OCI-LY7 (cell line): ENCODE measurements at regions not wholly inside any gene's neighbourhood (a gene's known extent, or its start where the extent isn't known, plus 50 kb on each side); places are given as distances from the start of the nearest gene placed in this dataset.

Experiments used
- BruUV-seq: library from RNA; stranded (reverse); fragments of 400-500 nt; replicated peaks from 2 replicates; lab custom pipeline; 2021; lab: Mats Ljungman, UMichigan
- CTCF ChIA-PET: fragments of 300-600 bp; sonication (Branson Sonifier 250); formaldehyde crosslinking; loops from one replicate; lab custom pipeline; 2022; ENCODE audit warnings: antibody characterized with exemption; ENCODE audit not compliant: unreplicated experiment; lab: Charles Lee
- POLR2A ChIA-PET: fragments of 300-600 bp; sonication (Branson Sonifier 250); formaldehyde crosslinking; loops from one replicate; lab custom pipeline; 2022; ENCODE audit warnings: antibody characterized with exemption; lab: Charles Lee
- DNase-seq: peaks from one replicate; pipeline ENCODE4 v3.0.0-alpha.2; 2015; ENCODE audit warnings: low spot score
- H2AFZ ChIP-seq: fragments of 200-600 bp; sonication (generic), shearing (Covaris generic); 2 replicates; pipeline ENCODE4 v1.6.1; 2014; ENCODE audit warnings: mild to moderate bottlenecking, antibody characterized with exemption, low read length, moderate library complexity
- H3K27ac ChIP-seq: fragments of 200-600 bp; sonication (generic); 2 replicates; pipeline ENCODE4 v1.5.1; 2014; ENCODE audit warnings: mixed run types, low read depth, mild to moderate bottlenecking, moderate library complexity, low read length, inconsistent platforms; ENCODE audit not compliant: poor library complexity, severe bottlenecking
- H3K36me3 ChIP-seq: fragments of 200-600 bp; sonication (generic); 2 replicates; pipeline ENCODE4 v1.6.1; 2014; ENCODE audit warnings: mild to moderate bottlenecking, antibody characterized with exemption, low read length, moderate library complexity, mixed read lengths; ENCODE audit not compliant: insufficient read depth
- H3K4me1 ChIP-seq: fragments of 200-600 bp; sonication (generic); 2 replicates; pipeline ENCODE4 v1.5.1; 2014; ENCODE audit warnings: mild to moderate bottlenecking, low read length; ENCODE audit not compliant: insufficient read depth, poor library complexity, severe bottlenecking
- H3K4me2 ChIP-seq: fragments of 200-600 bp; sonication (generic); 2 replicates; pipeline ENCODE4 v1.6.1; 2014; ENCODE audit warnings: mild to moderate bottlenecking, low read length
- H3K4me3 ChIP-seq: fragments of 200-600 bp; sonication (generic); 2 replicates; pipeline ENCODE4 v1.5.1; 2014; ENCODE audit warnings: mild to moderate bottlenecking, low read depth, low read length; ENCODE audit not compliant: poor library complexity, severe bottlenecking
- H3K79me2 ChIP-seq: fragments of 200-600 bp; sonication (generic); 2 replicates; pipeline ENCODE4 v1.6.1; 2016; ENCODE audit warnings: low read depth, mild to moderate bottlenecking, low read length, moderate library complexity, mixed read lengths; ENCODE audit not compliant: insufficient read depth
- H3K9me2 ChIP-seq: fragments of 200-600 bp; sonication (generic); 2 replicates; pipeline ENCODE4 v1.6.1; 2016; ENCODE audit warnings: mild to moderate bottlenecking, low read length, mixed read lengths; ENCODE audit not compliant: insufficient read depth
- H3K9me3 ChIP-seq: fragments of 200-600 bp; sonication (generic); 2 replicates; pipeline ENCODE4 v1.6.1; 2014; ENCODE audit warnings: mild to moderate bottlenecking, mixed run types, low read length, mixed read lengths
- H4K20me1 ChIP-seq: fragments of 200-600 bp; sonication (generic); 2 replicates; pipeline ENCODE4 v1.6.1; 2014; ENCODE audit warnings: mild to moderate bottlenecking, antibody characterized with exemption, low read length, moderate library complexity, mixed read lengths; ENCODE audit not compliant: insufficient read depth
- EZH2phosphoT487 ChIP-seq: fragments of 200-600 bp; sonication (generic); IDR thresholded peaks from 2 replicates; pipeline ENCODE4 v1.6.1; 2018; ENCODE audit warnings: low read depth, borderline replicate concordance, mild to moderate bottlenecking, mixed run types, antibody characterized with exemption, low read length, moderate library complexity, mixed read lengths
- intact Hi-C: fragments of 100-400 bp; cut with micrococcal nuclease; formaldehyde crosslinking; loops from one replicate; pipeline ENCODE4 v1.10.0; 2022; ENCODE audit not compliant: unreplicated experiment
- TF ChIP-seq, protein P1 (sequence below): fragments of 200-600 bp; sonication (generic); conservative IDR thresholded peaks from 2 replicates; pipeline ENCODE4 v1.5.1; 2014; ENCODE audit warnings: mild to moderate bottlenecking, antibody characterized with exemption, low read length, moderate library complexity, mixed read lengths

DNA sequence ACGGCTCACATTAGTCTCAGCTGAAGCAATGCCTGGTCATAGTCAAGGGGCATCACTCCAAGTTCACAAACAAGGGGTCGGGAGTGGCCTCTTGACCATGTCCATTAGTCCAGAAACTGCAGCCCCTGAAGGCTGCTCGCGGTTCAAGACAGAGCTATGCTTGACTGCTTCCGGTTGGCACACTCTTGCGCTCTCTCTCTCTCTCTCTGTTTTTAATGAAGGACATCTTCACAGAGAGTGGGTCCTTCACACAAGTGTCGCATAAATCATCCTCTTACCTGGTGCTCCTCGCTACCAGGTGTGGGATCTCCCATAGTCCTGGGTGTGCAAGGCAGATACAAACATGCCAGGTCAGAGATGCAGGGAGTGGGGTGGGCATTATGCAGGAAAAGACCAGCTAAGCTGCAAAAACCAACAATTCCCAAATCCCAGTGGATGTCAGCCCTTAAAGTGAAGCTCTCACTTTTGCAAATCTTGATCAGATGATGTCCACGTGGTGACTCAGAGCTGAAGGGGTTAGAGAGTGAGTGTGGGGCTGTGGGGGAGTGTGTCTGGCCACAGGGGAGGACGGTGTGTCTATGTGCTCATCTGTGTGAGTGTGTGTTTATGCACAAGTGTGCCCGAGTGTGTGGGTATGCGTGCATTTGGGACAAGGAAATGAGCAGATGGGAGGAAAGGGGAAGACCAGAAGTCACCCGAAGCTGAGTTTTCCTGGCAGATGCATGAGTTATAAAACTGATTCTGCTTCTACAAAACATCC is 83.7 kb upstream of the PPP2R2D start:
- ChIA-PET POLR2A (no interaction called here), CTCF (no interaction called here)
- Histone ChIP-seq H3K9me2 (no peaks in the 10 kb centered on the region), H3K9me3 (no peaks in the 10 kb centered on the region), H3K4me3 (no peak overlapping the region), H3K27ac (no peak overlapping the region), H3K4me2 (no peak overlapping the region), H3K36me3 (no peaks in the 10 kb centered on the region), H2AFZ (no peak overlapping the region), H3K4me1 (no peaks in the 10 kb centered on the region), H3K79me2 (no peaks in the 10 kb centered on the region), H4K20me1 (no peaks in the 10 kb centered on the region)
- TF ChIP-seq, protein P1, sequence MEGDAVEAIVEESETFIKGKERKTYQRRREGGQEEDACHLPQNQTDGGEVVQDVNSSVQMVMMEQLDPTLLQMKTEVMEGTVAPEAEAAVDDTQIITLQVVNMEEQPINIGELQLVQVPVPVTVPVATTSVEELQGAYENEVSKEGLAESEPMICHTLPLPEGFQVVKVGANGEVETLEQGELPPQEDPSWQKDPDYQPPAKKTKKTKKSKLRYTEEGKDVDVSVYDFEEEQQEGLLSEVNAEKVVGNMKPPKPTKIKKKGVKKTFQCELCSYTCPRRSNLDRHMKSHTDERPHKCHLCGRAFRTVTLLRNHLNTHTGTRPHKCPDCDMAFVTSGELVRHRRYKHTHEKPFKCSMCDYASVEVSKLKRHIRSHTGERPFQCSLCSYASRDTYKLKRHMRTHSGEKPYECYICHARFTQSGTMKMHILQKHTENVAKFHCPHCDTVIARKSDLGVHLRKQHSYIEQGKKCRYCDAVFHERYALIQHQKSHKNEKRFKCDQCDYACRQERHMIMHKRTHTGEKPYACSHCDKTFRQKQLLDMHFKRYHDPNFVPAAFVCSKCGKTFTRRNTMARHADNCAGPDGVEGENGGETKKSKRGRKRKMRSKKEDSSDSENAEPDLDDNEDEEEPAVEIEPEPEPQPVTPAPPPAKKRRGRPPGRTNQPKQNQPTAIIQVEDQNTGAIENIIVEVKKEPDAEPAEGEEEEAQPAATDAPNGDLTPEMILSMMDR = no peak
- TF ChIP-seq EZH2phosphoT487 = no peak
- BruUV-seq = no TSS peak
- intact Hi-C loops = no loop called here
- DNase-seq = no peak

DNA sequence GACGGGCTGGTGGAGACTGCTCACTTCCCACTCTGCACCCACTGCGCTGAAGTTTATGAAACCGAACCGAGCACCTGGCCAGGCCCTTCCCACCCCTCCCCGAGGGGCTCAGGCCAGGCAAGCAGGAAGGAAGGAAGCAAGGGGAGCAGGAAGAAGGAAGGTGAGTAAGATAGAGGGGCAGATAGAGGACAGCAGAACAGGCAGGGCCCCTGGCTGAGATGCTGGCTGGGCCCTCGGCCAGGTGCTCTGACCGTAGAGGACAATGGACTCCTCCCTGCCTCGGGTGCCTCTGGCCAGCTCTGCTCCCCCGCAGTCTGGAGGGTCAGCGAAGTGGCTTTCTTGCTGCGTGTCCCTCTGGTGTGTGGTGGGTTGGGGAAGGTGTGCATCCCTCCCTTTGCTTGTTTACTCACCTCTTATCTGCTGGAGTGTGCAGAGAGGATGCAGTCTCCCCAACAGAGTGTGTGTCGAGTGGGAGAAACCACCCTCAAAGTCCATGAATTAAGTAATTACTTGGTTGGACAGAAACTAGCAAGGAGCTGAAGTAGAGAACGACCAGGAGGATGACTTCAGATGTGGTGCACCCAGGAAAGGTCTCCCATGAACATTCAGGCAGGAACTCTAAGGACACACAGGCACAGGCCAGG is 82.8 kb upstream of the PPP2R2D start:
- TF ChIP-seq, protein P1 = no peak
- TF ChIP-seq EZH2phosphoT487 = no peak
- H2AFZ ChIP-seq = no peak overlapping the region
- H3K9me2 ChIP-seq = no peaks in the 10 kb centered on the region
- CTCF ChIA-PET = no interaction called here
- no peak overlapping the region for H3K27ac ChIP-seq
- BruUV-seq = no TSS peak
- no peak for DNase-seq
- H3K4me3 ChIP-seq = no peak overlapping the region
- H3K9me3 ChIP-seq = no peaks in the 10 kb centered on the region
- H4K20me1 ChIP-seq = no peaks in the 10 kb centered on the region
- no peaks in the 10 kb centered on the region for H3K36me3 ChIP-seq
- intact Hi-C loops = no loop called here
- POLR2A ChIA-PET = no interaction called here
- H3K4me2 ChIP-seq = no peak overlapping the region
- H3K79me2 ChIP-seq = no peaks in the 10 kb centered on the region
- H3K4me1 ChIP-seq = no peaks in the 10 kb centered on the region

DNA sequence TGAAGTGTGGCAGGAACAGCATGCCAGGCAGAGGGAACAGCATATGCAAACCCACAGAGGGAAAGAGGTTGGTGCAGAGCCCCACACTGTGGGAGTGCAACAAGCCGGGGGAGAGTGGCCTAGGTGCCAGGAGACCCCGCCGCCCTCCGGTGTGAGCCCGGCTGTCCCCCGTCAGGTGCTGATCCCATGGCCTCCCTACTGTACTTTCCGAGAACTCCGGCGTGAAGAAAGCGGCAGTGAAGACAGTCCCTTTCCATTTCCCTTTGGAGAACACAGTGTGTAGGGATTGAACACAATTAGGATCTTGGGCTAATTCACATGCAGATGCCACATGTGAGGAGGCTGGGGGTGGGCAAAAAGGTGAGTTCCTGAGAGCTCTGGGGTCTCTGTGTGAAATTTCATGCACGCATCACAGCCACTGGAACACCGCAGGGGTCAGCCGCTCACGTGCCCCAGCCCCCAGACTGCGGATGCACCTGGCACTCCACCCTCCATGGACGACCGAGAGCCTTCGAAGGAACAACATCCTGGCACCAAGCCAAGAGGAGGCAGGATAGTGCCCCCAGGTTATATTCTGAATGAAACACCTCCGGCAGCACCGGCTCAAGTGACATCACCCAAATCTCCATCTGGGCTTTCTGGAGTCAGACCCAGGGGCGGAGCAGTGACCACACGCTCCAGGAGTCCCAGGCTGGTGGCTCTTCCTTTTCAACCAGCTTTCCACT is 82.1 kb upstream of the PPP2R2D start:
- no peaks in the 10 kb centered on the region for H3K4me1 ChIP-seq
- H4K20me1 ChIP-seq = no peaks in the 10 kb centered on the region
- H3K79me2 ChIP-seq = no peaks in the 10 kb centered on the region
- H3K4me2 ChIP-seq = no peak overlapping the region
- H3K36me3 ChIP-seq = no peaks in the 10 kb centered on the region
- no TSS peak for BruUV-seq
- no peak for DNase-seq
- TF ChIP-seq EZH2phosphoT487 = no peak
- TF ChIP-seq, protein P1 = no peak
- POLR2A ChIA-PET = no interaction called here
- no peaks in the 10 kb centered on the region for H3K9me3 ChIP-seq
- no peak overlapping the region for H3K27ac ChIP-seq
- H3K4me3 ChIP-seq = no peak overlapping the region
- intact Hi-C loops = no loop called here
- H3K9me2 ChIP-seq = no peaks in the 10 kb centered on the region
- no peak overlapping the region for H2AFZ ChIP-seq
- CTCF ChIA-PET = no interaction called here
